LoVo (cell line): ENCODE measurements at regions not wholly inside any gene's neighbourhood (a gene's known extent, or its start where the extent isn't known, plus 50 kb on each side); places are given as distances from the start of the nearest gene placed in this dataset.
"Not testable (repeated sequence)": the region's sequence is repeated elsewhere in the genome, so short reads cannot be mapped to it uniquely, and the experiment has no call there.

Source experiments
- DNase-seq: peaks from one replicate; pipeline ENCODE4 v3.0.0-alpha.2; 2016; ENCODE audit warnings: low spot score

- no peak for DNase-seq
Observed at GRCh38 chr12:131617596-131618302, 93.1 kb upstream of the SFSWAP start.

GRCh38 chr12:131618303-131618658, 92.6 kb upstream of the SFSWAP start:
- no peak for DNase-seq

DNA sequence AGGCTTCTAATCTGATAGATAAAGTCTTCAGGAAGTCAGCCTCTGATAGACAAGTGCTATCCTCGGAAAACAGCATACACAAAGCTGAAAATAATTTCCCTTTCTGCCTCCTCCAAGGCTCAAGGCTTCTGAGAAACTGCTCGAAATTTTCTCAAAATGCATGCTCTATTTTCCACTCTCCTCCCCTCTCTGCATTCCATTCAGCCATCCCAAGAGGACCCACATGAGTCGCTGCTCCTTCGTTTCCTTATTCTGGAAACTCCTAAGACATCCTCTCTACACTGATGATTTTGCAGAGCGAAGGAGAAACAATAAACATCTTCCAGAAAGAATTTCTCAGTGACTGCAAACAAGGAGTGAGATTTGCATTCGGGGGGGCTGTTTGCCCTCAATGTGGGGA, 92.2 kb upstream of the SFSWAP start:
- no peak for DNase-seq

DNA sequence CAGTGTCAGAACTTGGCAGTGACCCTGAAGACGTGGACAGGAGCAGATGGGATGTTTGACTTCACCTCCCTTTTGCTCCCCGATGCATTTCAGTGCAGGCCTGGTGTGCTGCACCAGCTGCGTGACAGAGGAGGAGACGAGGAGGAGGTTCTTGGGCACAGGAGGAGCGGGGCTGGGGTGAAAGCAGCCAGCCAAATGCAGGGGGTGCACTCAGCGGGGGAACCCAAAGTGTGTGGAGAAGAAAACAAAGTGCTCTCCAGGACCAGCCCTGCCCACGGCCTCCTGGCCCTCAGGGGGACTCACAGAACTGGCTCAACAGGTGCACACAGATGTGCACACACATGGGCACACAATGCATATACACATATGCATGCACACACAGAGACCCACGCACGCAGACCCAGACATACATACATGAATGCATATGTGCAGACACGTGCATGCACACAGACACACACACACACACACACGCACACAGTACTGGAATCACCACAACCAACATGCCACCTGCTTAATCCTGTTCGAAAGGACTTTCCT, 91.7 kb upstream of the SFSWAP start:
- no peak for DNase-seq

DNA sequence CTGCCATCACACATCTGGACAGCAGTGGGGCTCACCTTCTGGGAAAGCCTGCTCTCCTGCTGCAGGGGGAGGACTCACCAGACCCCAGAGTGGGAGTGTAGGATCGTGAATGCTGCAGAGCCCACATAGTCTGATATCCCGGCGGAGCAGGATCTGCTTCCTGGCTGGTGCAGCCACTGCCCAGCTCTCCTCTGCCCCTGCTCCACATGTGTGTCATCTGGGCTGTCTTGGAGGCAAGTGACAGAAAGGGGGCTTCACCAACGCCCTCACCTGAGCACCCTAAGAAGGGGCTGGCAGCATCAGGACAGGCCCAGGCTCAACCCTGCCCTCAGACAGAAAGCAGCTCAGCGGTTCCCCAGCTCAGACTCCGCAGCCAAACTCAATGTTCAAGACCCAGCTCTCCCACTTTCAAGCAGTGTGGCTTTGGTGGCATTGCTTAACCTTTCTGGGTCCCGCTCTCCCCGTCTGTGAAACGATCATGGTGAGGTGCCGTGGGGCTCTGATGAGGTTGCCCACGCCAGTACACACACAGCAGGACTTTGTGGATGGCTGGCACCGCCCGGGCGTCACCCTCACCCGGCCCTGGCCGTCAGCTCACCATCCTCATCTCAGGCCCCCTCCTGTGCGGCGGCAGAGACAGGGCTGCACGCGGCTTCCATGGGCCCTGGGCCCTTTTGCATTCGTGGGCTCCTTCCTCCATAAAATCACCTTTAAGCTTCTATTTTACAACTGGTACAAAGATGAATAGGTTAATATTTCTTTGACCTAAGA, 91.0 kb upstream of the SFSWAP start:
- no peak for DNase-seq

GRCh38 chr12:131620520-131620919, 90.4 kb upstream of the SFSWAP start:
- no peak for DNase-seq

DNA sequence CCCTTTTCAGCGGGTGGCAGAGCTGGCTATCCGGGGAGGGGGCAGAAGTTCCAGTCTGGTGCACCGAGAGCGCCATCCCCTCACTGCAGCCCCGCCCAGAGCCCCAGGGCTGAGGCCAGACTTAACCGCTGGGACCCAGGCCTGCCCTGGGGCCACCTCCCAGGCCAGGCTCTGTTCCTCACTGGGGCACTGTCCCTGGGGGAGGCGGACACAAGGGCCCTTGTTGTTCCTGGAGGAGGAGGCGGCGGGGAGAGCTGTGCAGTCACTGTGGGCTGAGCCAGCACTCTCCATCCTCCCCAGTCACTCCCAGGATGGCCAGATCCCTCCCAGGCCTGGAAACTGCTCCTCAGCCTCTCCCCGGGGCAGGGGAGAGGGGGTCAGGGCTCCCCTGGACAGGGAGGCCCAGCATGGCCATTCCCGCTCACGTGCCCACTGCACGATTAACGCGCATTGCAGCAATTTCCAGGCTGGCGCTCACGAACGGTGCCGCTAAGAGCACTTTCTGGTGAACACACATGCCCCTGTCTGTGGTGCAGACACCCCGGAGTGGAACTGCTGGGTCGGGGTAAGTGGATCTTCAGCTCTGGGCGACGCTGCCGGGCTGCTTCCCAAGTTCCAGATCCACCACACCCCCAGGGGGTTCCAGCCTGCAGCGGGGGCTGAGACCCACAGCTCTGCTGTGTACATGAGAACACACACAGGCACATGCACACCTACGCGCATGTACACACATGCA, 89.8 kb upstream of the SFSWAP start:
- no peak for DNase-seq

GRCh38 chr12:131621701-131622421, 89.0 kb upstream of the SFSWAP start:
- no peak for DNase-seq

- no peak for DNase-seq
Observed at GRCh38 chr12:131622422-131622955, 88.4 kb upstream of the SFSWAP start.

DNA sequence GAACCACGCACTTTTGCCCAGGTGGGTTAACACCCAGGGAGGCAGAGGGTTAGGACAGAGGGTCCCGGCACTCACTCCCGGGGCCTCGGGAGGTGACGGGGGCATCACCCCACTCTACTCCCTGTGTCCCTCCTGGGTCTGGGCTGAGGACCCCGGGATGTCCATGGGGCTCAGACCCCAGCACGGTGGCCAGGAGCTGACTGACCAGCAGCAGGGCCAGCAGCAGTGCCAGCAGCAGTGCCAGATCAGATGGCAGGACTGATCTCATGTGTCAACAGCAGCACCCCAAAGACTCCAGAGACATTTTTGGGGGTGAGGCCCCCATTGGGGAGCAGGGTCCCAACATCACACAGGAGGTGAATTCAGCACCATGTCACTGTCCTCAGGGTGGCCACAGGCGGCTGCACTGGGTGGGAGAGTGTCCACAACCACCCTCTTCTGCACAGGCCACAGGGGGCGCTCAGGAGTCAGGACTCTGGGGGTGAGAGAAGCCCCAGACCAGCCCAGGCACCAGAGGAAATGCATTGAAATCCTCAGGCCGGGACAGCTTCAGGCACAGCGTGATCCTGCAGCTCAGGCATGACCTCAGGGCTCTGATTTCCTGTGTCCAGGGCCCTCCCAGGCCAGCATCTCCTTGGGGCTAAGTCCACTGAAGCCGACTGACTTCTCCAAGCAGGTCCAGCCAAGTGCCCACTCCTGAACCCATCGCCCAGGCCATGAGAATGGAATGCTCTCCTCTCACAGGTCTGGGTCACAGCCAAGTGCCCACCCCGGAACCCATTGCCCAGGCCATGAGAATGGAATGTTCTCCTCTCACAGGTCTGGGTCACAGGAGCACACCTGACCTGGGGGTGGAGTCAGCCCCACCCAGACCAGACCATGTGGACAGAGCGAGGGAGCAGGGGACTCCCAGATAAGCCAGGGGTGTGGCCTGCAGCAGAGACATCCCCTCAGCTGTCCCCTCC, 87.2 kb upstream of the SFSWAP start:
- not testable (repeated sequence) for DNase-seq

DNA sequence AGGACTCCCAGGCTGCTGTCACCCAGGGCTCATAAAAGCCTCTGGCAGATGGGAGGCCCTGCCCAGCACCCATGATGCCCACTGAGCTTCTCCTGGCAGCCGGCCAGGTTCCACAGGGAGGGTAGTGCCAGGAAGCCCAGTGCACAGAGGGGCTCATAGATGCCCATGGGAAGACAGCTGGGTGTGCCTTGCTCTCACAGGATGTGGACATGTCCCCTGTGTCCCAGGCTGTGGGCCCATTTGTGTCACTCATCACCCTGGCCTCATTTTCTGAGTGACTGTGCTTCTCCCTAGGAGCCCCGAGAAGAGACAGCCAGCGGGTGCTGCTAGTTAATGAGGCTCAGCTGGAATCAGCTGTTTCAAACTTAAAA, 86.5 kb upstream of the SFSWAP start:
- not testable (repeated sequence) for DNase-seq

DNA sequence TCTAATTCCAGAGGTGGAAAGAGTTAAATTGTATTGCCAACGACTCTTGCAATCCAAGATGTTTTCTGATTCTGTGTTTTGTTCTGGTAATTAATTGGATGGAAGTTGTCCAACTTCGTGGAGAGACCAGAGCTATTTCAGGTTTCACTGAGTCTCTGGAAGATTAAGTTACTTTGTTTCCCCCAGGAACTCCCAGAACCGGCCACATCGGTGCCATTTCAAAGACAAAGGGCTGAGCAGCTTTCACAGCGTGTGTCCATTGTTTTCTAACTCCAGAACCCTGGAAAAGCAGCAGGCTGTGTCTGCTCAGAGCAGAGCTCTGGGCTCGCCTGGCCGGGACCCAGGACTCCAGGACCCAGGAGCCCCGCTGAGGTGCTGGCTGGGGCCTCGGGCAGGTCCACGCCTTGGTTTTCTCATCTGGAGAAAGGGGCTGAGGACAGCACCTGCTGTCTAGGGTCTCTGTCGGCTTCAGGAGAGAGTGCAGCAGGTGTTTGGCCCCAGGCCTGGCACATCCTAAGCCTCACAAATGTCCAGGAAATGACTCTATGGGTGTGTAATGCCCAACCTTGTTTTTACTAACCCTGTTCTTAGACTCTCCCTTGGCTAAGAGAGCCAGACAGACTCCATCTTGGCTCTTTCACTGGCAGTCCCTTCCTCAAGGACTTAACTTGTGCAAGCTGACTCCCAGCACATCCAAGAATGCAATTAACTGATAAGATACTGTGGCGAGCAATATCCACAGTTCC, 86.0 kb upstream of the SFSWAP start:
- not testable (repeated sequence) for DNase-seq

GRCh38 chr12:131625966-131626722, 84.7 kb upstream of the SFSWAP start:
- DNase-seq, result not testable (repeated sequence)

DNA sequence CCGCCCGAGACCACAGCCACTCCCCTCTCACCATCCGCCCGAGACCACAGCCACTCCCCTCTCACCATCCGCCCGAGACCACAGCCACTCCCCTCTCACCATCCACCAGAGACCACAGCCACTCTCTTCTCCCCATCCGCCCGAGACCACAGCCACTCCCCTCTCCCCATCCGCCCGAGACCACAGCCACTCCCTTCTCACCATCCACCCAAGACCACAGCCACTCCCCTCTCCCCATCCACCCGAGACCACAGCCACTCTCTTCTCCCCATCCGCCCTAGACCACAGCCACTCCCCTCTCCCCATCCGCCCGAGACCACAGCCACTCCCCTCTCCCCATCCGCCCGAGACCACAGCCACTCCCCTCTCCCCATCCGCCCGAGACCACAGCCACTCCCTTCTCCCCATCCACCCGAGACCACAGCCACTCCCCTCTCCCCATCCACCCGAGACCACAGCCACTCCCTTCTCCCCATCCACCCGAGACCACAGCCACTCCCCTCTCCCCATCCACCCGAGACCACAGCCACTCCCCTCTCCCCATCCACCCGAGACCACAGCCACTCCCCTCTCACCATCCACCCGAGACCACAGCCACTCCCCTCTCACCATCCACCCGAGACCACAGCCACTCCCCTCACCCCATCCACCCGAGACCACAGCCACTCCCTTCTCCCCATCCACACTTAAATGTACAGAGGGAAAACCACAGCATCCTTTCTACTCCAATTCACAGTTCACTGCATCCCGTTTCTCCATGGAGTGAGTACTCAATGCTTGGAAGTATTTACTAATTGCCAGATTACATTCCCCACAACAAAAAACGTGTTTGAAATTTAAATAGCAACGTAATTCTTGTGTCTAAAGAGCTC, 83.5 kb upstream of the SFSWAP start:
- not testable (repeated sequence) for DNase-seq

DNA sequence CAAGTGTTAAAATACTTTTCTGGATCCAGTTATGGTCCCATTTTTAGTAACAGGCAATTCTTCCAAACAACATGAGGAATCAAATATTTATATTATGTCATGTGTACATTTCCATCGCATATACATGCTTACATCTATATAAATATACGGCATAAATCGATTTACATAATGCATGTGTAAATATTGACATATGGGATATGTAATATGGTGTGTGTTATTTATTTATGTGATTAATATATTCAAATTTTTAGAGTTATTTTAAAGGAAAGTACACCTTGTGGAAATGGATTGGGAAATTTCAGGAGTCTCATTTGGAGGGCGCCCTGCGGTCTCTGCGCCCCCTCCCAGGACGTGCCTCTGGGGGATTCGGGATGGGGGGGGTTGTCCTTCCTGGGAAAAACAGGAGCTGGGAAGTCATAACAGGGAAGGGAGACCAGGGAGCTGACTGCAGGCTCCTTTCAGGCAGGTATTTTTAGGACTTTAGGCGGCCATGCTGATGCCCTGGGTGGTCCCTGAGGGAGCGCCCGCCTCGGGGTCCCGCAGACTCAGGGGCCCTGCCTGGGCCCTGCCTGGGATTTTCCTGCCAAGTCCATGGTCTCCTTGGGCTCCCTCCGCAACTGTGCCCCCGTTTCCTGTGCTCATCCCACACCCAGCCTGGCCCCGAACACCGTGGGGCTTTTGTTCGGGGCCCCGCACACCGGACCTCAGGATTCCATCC, 82.7 kb upstream of the SFSWAP start:
- DNase-seq, result no peak

- no peak for DNase-seq
Observed at GRCh38 chr12:131628766-131629448, 82.0 kb upstream of the SFSWAP start.

GRCh38 chr12:131631230-131631629, 79.7 kb upstream of the SFSWAP start:
- no peak for DNase-seq
